ENCODE measurements at regions not wholly inside any gene's neighbourhood (a gene's known extent, or its start where the extent isn't known, plus 50 kb on each side); places are given as distances from the start of the nearest gene placed in this dataset.

GRCh38 chr16:59124056-59124455 lies 389.9 kb upstream of the GOT2 start:
- TF ChIP-seq CTCF (IDR thresholded peaks at IDR 0.05), result no peak
- no peak for TF ChIP-seq POLR2A (IDR thresholded peaks at IDR 0.05)
